ENCODE measurements at regions not wholly inside any gene's neighbourhood (a gene's known extent, or its start where the extent isn't known, plus 50 kb on each side); places are given as distances from the start of the nearest gene placed in this dataset.
A peak's percentile ranks its signal among the peaks of the same experiment; 100 is the strongest.
"Not testable (repeated sequence)": the region's sequence is repeated elsewhere in the genome, so short reads cannot be mapped to it uniquely, and the experiment has no call there.

DNA sequence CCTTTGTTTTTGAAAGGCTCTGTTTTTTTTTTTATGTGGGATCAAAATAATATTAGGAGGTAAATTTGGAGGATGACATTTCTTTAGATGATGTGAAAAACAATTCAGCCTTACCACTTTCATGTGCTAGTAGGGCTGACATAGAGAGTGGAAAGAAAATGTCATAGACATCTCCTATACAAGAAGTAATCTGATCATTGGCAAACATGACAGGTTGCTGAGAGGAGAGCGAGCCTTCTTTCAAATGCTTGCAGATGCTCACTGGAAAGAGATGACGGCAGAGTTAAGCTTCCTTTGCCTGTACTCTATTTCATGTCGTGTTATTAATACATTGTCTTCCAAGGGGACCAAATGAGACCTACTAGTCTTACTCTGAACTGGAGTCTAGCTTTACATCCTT lies 160.1 kb upstream of the DAP start:
- no peak for DNase-seq (ENCODE audit: low read depth in 2 of 2)

GRCh38 chr5:10920400-10920799 lies 159.4 kb upstream of the DAP start:
- DNase-seq (ENCODE audit: low read depth in 2 of 2): no peak

GRCh38 chr5:10914741-10915480 lies 153.9 kb upstream of the DAP start:
- peak in 1 of 2 experiments; percentile 11 for DNase-seq (ENCODE audit: low read depth in 2 of 2)

DNA sequence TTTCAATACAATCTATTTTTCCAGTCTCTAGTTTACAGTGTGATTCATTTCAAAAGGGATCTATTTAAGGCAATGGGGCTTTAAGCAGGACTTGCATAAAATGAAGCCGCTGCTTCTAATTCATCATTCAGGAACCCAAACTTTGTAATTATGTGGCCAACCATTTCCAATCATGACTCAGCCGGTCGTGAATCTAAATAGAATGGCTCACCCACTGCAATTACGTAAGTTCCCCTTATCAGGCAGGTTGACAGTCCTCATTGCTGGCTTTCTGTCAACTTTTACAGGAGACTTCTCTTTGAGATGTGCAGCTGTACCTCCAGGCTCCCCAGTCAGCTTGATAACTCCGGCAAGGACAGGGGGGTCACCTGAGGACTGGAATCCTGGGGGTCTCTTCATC lies 152.8 kb upstream of the DAP start:
- DNase-seq (ENCODE audit: low read depth in 2 of 2): peak; percentile 83 to 86

DNA sequence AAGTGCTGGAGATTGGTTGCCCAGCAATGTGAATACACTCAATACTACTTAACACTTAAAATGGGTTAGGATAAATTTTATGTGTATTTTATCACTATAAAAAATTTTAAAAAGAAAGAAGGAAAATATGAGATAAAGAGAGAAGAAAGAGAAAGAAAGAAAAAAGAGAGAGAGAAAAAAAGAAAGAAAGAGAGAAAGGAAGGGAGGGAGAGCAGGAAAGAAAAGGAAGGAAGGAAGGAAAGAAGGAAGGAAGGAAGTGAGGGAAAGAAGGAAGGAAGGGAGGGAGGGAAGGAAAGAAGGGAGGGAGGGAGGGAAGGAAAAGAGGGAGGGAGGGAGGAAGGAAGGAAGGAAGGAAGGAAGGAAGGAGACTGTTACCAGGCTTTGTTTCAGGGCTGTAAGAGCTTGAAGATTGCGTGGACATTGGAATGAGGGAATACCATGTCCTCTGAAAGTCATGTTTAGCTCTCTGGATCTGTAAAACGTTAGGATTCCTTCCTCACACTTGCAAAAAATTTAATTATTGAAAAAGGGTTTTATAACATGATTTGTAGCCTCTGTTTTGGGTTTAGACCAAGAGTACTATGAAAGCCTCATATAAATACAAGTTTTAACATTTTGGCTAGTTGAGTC lies 152.3 kb upstream of the DAP start:
- no peak for DNase-seq (ENCODE audit: low read depth in 2 of 2)

- no peak for DNase-seq (ENCODE audit: low read depth in 2 of 2)
Observed at GRCh38 chr5:10912435-10912834, 151.4 kb upstream of the DAP start.

GRCh38 chr5:10910261-10910660 lies 149.2 kb upstream of the DAP start:
- no peak for DNase-seq (ENCODE audit: low read depth in 2 of 2)

DNA sequence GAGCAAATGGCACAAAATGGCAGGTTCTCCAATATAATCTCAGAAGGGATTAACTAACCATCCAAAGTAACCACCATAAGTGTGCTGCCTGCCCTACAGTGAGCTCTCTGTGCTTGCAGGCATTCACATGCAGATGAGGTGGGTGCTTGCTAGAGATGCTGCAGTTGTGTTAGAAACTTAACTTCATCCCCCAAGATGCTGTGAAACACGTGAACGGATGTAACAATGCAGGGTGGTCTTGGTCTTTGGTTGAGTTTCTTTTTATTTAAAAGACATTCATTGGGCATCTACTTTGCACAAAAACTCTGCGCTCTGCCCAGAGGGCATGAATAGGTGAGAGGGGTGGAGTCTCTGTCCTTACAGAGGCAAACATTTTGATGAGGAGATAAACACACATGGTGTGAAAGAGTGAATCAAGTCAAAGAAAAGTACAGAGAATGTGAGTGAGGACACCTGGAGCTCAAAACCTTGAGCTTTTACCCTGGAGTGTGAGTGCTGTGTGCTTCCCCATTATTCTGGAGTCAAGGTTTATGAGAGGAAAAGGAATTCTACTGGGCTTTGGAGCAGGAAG lies 143.9 kb upstream of the DAP start:
- no peak for DNase-seq (ENCODE audit: low read depth in 2 of 2)

GRCh38 chr5:10903786-10904560 lies 142.9 kb upstream of the DAP start:
- no peak for DNase-seq (ENCODE audit: low read depth in 2 of 2)

DNA sequence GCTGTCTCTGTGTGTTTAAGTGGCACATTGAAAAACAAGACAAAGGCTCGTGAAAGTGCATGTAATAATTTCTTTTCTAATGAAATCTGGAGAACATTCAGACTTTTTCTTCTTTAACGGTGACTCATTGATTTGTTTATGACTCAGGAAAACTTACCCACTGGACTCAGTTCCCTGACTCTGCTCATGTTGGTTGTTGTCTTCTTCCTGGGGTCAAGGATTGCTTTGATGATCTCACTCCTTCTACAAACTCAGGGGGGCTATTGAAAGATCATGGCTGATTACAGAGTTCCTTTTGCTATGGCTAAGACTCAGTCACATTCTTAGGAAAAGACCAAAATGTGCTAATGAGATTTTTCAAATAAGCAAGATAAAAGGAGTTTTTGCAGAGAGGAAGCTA lies 141.1 kb upstream of the DAP start:
- peak in 1 of 2 experiments; percentile 25 for DNase-seq (ENCODE audit: low read depth in 2 of 2)

DNA sequence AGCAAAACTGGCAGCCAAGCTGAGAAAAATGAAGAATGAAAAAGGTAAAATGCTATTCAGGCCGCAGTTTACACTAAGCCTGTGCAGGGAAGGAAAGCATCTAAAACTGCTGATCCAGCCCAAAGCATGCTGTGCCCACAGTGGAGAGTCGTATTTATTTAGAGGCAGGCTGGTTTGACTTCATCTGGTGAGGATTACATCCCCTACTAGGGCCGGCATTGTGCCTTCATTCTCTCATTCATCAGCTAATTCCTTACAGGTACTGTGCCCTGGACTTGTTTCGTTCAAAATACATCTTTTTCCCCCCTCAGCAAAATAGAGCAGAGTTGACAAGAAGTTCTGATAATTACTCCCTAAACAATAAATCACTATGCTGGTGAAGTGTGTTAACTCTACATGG lies 137.5 kb upstream of the DAP start:
- DNase-seq (ENCODE audit: low read depth in 2 of 2): no peak

DNA sequence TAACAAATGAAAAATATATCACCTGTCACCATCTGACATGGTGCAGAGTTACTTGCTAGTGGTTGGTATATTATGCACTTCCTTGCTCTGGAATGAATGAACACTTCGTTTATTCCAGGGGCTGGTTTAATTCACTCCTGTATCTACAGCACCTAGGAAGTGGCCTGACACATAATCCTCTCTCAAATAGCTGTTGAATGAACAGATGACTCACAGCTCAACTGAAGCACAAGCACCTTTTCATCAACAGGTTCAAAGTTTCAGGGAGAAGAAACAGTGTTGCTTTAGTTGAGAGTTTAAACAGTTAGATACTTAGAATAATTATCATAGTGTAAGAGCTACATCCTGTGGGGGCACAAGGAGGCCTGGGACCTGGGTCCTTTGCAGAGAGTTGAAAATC lies 135.0 kb upstream of the DAP start:
- no peak for DNase-seq (ENCODE audit: low read depth in 2 of 2)

GRCh38 chr5:10894445-10895054 lies 133.5 kb upstream of the DAP start:
- DNase-seq (ENCODE audit: low read depth in 2 of 2): no peak

DNA sequence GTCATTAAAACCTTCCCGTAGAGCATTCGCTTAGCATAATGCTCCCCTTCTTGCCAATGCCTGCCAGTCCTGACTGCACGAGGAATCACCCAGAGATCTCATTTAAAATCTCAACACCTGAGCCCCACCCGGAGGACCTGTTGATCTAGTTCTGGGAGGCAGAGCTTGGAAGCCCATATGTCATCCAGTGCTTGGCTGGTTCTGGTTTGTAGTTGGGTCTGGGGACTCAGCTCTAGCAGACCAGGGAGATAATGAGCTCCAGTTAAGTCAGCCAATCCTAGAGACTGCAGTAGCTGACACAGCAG lies 131.8 kb upstream of the DAP start:
- no peak for DNase-seq (ENCODE audit: low read depth in 2 of 2)

DNA sequence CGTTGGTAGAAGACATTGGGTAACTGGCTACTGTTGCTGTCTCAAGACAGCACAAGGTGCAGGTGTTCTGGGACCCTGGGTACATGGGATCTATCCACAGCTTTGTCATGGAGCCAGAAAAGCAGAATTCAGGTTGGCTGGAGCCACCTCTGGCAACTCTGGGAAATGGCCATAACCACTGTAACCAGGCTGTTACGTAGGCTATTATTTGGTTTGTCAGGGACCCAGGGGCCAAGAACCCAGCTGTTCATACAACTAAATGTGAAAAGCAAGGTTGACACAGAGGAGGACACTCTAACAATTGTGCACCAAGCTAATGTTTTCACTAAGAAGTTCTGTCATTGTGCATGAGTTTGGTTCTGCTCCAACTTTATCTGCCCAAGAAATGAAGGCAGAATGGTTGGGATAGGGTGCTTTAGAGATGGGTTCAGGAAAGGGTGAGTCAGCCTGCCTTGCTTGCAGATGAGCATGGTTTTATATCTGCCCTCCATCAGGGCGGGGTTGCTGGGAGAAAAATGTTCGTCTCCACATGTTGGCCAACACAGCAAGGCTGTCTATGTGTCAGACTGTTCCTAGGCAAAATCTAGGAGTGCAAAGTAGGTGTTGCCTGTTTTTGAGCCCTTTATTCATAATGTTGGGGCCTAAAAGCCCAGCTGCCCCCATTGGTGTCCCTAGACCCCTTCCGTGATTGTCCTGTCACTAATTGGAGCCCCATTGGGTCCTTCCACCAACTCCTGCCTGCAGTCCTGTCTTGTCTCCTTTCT lies 131.3 kb upstream of the DAP start:
- no peak for DNase-seq (ENCODE audit: low read depth in 2 of 2)

- DNase-seq (ENCODE audit: low read depth in 2 of 2): no peak
Observed at GRCh38 chr5:10891193-10891592, 130.2 kb upstream of the DAP start.

- no peak for DNase-seq (ENCODE audit: low read depth in 2 of 2)
Observed at GRCh38 chr5:10886497-10886896, 125.5 kb upstream of the DAP start.

GRCh38 chr5:10885026-10885425 lies 124.0 kb upstream of the DAP start:
- DNase-seq (ENCODE audit: low read depth in 2 of 2): peak; percentile 47 to 53

DNA sequence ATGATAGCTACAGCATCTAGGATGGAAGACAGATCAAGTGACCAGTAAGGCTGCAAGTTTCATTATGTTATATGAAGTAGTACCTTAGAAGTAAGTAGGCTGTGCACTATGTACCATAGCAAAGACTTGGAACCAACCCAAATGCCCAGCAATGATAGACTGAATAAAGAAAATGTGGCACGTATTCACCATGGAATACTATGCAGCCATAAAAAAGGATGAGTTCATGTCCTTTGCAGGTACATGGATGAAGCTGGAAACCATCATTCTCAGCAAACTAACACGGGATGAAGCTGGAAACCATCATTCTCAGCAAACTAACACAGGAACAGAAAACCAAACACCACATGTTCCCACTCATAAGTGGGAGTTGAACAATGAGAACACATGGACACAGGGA lies 122.9 kb upstream of the DAP start:
- not testable (repeated sequence) for DNase-seq (ENCODE audit: low read depth in 2 of 2)

DNA sequence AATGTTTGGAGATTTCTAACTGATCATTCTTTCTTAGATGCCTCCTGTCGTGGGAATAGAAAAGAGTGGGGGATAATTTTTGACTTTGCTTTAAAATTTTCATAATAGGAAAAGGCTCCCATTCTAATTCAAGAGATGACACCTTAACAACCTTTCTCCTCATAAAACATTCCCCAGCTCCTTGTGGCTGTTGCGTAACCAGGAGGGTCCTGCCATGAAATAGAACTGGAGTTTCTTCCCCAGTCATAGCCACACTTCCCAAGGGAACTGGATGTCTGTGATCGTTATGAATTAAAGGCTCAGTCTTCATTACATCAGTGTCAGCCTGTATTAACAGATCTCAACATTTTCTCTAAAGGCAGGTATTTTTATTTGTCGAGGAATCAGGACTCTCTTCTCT lies 119.9 kb upstream of the DAP start:
- no peak for DNase-seq (ENCODE audit: low read depth in 2 of 2)

DNA sequence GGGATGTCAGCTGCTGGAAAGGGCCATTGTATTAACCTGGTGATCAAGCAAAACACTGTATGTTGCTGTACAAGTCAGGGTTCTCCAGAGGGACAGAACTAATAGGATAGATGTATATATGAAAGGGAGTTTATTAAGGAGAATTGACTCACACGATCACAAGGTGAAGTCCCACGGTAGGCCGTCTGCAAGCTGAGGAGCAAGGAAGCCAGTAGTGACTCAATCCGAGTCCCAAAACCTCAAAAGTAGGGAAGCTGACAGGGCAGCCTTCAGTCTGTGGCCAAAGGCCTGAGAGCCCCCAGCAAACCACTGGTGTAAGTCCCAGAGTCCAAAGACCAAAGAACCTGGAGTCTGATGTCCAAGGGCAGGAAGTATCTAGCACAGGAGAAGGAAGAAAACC lies 116.0 kb upstream of the DAP start:
- DNase-seq (ENCODE audit: low read depth in 2 of 2): not testable (repeated sequence)

Measured in fibroblast of skin of left quadriceps (primary cell).